Natural killer cell (primary cell): ENCODE measurements at regions not wholly inside any gene's neighbourhood (a gene's known extent, or its start where the extent isn't known, plus 50 kb on each side); places are given as distances from the start of the nearest gene placed in this dataset.

ENCODE experiments used
- ATAC-seq, 3 donors: fragments of 150-1000 bp in 2 of 3; fragments of 200-7000 bp in 1 of 3; cut with Tn5 transposase; 1 replicate in 1 of 3; 2 replicates in 2 of 3; pipeline ENCODE4 v1.10.0; 2021; ENCODE audit warnings: mild to moderate bottlenecking in 2 of 3, moderate library complexity in 2 of 3
- DNase-seq, 2 donors: peaks; one replicate each; pipeline versions ENCODE4 v3.0.0 to v3.0.0-alpha.2; 2013 to 2021; ENCODE audit warnings: mixed read lengths in 1 of 2
- H3K27ac ChIP-seq: one replicate; pipeline ENCODE4 v1.5.1; 2013; ENCODE audit warnings: mild to moderate bottlenecking, low read length
- H3K27me3 ChIP-seq: one replicate; pipeline ENCODE4 v1.6.1; 2013; ENCODE audit warnings: low read length; ENCODE audit not compliant: control insufficient read depth, insufficient read depth
- H3K36me3 ChIP-seq: one replicate; pipeline ENCODE4 v1.6.1; 2013; ENCODE audit warnings: low read length; ENCODE audit not compliant: control insufficient read depth, insufficient read depth
- H3K4me1 ChIP-seq: one replicate; pipeline ENCODE4 v1.6.1; 2013; ENCODE audit warnings: low read length; ENCODE audit not compliant: control insufficient read depth, insufficient read depth
- H3K4me3 ChIP-seq: one replicate; pipeline ENCODE4 v1.5.1; 2013; ENCODE audit warnings: low read length
- H3K9me3 ChIP-seq: one replicate; pipeline ENCODE4 v1.6.1; 2013; ENCODE audit warnings: low read length; ENCODE audit not compliant: control insufficient read depth, insufficient read depth
- H3K27ac Mint-ChIP-seq, 2 donors: one replicate each; pipeline ENCODE4 v1.8.0; 2022; ENCODE audit warnings: mild to moderate bottlenecking in 2 of 2, mixed read lengths in 2 of 2, moderate library complexity in 1 of 2
- H3K27me3 Mint-ChIP-seq, 2 donors: one replicate each; pipeline ENCODE4 v1.8.0; 2022; ENCODE audit warnings: low read depth in 2 of 2, mixed read lengths in 2 of 2
- H3K36me3 Mint-ChIP-seq: one replicate; pipeline ENCODE4 v1.8.0; 2022; ENCODE audit warnings: mixed read lengths
- H3K4me1 Mint-ChIP-seq, 2 donors: one replicate each; pipeline ENCODE4 v1.8.0; 2022; ENCODE audit warnings: mixed read lengths in 2 of 2
- H3K4me3 Mint-ChIP-seq: one replicate; pipeline ENCODE4 v1.8.0; 2022; ENCODE audit warnings: mild to moderate bottlenecking, moderate library complexity, mixed read lengths
- H3K9me3 Mint-ChIP-seq, 2 donors: one replicate each; pipeline ENCODE4 v1.8.0; 2022; ENCODE audit warnings: mixed read lengths in 2 of 2
- WGBS: methylation state at CpG from one replicate; pipeline ENCODE4 v1.1.7; 2013; ENCODE audit warnings: missing lambda C conversion rate; ENCODE audit not compliant: insufficient coverage; 5-methylcytosine and 5-hydroxymethylcytosine counted together
- intact Hi-C: fragments of 100-400 bp; cut with micrococcal nuclease; formaldehyde crosslinking; loops from one replicate; pipeline ENCODE4 v1.14.2; 2022
- TF ChIP-seq, protein P1 (sequence below): fragments of 200-600 bp; IDR thresholded peaks from one replicate; pipeline ENCODE4 v1.8.0; 2022; ENCODE audit warnings: antibody characterized with exemption

DNA sequence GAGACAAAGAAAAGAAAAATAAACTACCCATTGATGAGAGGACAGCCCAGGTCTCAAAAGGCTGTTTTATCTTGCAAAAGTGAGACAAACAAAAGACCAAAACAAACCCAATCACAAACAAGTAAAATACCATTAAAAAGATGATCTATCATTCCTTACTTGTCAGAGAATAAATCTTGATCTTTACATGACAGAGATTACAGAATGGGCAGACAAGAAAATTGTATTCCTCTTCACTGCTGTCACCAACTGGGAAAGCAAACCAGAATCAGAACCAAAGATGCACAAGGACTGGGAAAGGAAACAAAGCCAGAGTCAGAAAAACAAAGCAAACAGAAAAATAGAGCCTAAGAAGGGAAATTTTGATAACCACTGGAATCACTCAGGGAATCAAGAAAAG is 444.0 kb upstream of the PDE3A start:
- Mint-ChIP-seq H3K27ac (no peak overlapping the region), H3K9me3 (no peaks in the 10 kb centered on the region), H3K36me3 (no peaks in the 10 kb centered on the region), H3K27me3 (peaks cover 7 to 12% of the 10 kb centered on the region in 2 donors), H3K4me1 (no peaks in the 10 kb centered on the region), H3K4me3 (no peak overlapping the region)
- Histone ChIP-seq H3K9me3 (no peaks in the 10 kb centered on the region), H3K36me3 (no peaks in the 10 kb centered on the region), H3K27me3 (no peaks in the 10 kb centered on the region), H3K27ac (no peak overlapping the region), H3K4me3 (no peak overlapping the region), H3K4me1 (no peaks in the 10 kb centered on the region)
- ATAC-seq (no peak), DNase-seq (no peak)
- intact Hi-C loops: no loop called here
- TF ChIP-seq, protein P1, sequence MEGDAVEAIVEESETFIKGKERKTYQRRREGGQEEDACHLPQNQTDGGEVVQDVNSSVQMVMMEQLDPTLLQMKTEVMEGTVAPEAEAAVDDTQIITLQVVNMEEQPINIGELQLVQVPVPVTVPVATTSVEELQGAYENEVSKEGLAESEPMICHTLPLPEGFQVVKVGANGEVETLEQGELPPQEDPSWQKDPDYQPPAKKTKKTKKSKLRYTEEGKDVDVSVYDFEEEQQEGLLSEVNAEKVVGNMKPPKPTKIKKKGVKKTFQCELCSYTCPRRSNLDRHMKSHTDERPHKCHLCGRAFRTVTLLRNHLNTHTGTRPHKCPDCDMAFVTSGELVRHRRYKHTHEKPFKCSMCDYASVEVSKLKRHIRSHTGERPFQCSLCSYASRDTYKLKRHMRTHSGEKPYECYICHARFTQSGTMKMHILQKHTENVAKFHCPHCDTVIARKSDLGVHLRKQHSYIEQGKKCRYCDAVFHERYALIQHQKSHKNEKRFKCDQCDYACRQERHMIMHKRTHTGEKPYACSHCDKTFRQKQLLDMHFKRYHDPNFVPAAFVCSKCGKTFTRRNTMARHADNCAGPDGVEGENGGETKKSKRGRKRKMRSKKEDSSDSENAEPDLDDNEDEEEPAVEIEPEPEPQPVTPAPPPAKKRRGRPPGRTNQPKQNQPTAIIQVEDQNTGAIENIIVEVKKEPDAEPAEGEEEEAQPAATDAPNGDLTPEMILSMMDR: no peak

DNA sequence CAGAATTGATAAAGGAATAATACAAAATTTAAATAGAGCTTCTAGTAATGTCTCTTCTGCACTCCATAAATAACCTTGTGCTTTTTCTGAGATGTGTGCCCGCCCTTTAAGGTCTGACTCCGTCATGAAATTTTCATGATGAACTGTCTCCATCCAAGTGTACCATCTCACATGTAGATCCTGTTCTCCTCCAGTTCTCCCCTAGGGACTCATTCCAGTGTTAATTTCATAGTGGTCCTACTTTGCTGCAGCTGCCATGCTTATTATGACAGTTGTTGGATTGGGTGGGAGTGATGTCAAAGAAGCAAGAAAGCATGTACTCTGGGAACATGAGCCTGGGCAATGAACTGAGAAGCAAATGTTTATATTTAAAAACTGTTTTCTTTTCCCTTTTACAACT is 442.5 kb upstream of the PDE3A start:
- no peak overlapping the region for H3K27ac ChIP-seq
- no peak overlapping the region for H3K4me3 ChIP-seq
- Mint-ChIP-seq H3K4me1 (no peaks in the 10 kb centered on the region), H3K4me3 (no peak overlapping the region), H3K36me3 (no peaks in the 10 kb centered on the region), H3K27me3 (peaks cover 5 to 12% of the 10 kb centered on the region in 2 donors), H3K9me3 (no peaks in the 10 kb centered on the region), H3K27ac (no peak overlapping the region)
- H3K9me3 ChIP-seq: no peaks in the 10 kb centered on the region
- ATAC-seq (no peak), DNase-seq (no peak)
- intact Hi-C loops: no loop called here
- H3K27me3 ChIP-seq: no peaks in the 10 kb centered on the region
- TF ChIP-seq, protein P1: no peak
- H3K4me1 ChIP-seq: no peaks in the 10 kb centered on the region
- WGBS: 100% methylated on average over 2 of the region's 2 CpGs
- no peaks in the 10 kb centered on the region for H3K36me3 ChIP-seq

DNA sequence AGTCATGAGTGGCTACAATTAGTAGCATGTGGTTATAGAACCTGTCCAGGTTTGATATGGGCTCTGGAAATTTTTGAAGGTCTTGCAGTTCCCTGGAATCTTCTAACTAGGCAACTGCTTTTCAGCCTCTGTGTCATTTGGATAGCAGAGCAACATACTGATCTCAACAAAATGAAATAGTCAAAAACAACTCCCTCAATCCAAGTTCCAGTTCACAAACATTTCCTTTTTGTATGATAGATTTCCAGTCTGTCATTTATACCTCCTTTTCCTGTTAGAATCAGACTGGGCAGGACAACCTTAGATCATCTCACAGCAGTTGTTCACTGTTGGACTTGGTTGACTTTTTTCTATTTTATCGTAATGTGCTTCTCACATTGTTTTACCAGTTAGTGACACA is 442.1 kb upstream of the PDE3A start:
- Mint-ChIP-seq H3K4me3 (no peak overlapping the region), H3K27ac (no peak overlapping the region), H3K4me1 (no peaks in the 10 kb centered on the region), H3K36me3 (no peaks in the 10 kb centered on the region), H3K27me3 (peaks cover 5 to 12% of the 10 kb centered on the region in 2 donors), H3K9me3 (no peaks in the 10 kb centered on the region)
- Histone ChIP-seq H3K9me3 (no peaks in the 10 kb centered on the region), H3K27me3 (no peaks in the 10 kb centered on the region), H3K27ac (no peak overlapping the region), H3K4me3 (no peak overlapping the region), H3K36me3 (no peaks in the 10 kb centered on the region), H3K4me1 (no peaks in the 10 kb centered on the region)
- no CpG with 5 or more reads among the region's 1 CpG for WGBS
- DNase-seq (no peak), ATAC-seq (no peak)
- TF ChIP-seq, protein P1: no peak
- intact Hi-C loops: no loop called here

DNA sequence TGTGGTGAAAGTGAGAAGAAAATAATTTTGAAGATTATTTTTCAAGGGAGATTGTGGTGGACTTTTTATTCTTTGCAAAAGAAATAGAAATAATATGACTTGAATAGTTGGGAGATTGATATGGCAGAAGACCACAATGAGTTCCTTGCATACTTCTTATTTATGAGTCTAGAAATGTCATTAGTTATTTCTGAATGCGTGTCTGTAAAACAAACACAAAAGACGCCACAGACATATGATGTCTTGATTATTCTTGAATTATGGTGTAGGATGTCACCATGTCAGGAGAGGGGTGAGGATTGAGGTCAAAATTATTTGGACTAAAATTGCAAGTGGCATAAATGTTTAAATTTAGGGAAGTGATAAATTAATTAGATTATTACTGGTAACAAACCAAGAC is 440.7 kb upstream of the PDE3A start:
- H3K4me1 Mint-ChIP-seq: no peaks in the 10 kb centered on the region
- 93% methylated on average over 2 of the region's 2 CpGs for WGBS

More for the DNA sequence above, 440.7 kb upstream of the PDE3A start:
- H3K36me3 Mint-ChIP-seq: no peaks in the 10 kb centered on the region
- no peaks in the 10 kb centered on the region for H3K27me3 ChIP-seq
- H3K27ac Mint-ChIP-seq: no peak overlapping the region
- H3K27me3 Mint-ChIP-seq: peaks cover 5 to 12% of the 10 kb centered on the region in 2 donors
- intact Hi-C loops: no loop called here
- H3K9me3 ChIP-seq: no peaks in the 10 kb centered on the region
- H3K36me3 ChIP-seq: no peaks in the 10 kb centered on the region
- H3K4me3 Mint-ChIP-seq: no peak overlapping the region
- no peak overlapping the region for H3K27ac ChIP-seq
- ATAC-seq: no peak
- no peak for DNase-seq
- no peaks in the 10 kb centered on the region for H3K9me3 Mint-ChIP-seq
- H3K4me1 ChIP-seq: no peaks in the 10 kb centered on the region
- H3K4me3 ChIP-seq: no peak overlapping the region
- TF ChIP-seq, protein P1: no peak
